Cardiac muscle cell (in vitro differentiated cells and primary cell): ENCODE measurements at regions not wholly inside any gene's neighbourhood (a gene's known extent, or its start where the extent isn't known, plus 50 kb on each side); places are given as distances from the start of the nearest gene placed in this dataset.
A peak's percentile ranks its signal among the peaks of the same experiment; 100 is the strongest.

ENCODE experiments used
- DNase-seq, 2 donors: peaks; one replicate each; pipeline versions ENCODE4 v3.0.0 to v3.0.0-alpha.2; 2010 to 2017; ENCODE audit warnings: low read depth in 1 of 2, low spot score in 1 of 2
- H3K27ac ChIP-seq: fragments of 200-600 bp; sonication (generic); 2 replicates; pipeline ENCODE4 v1.5.1; 2016
- H3K27me3 ChIP-seq: fragments of 200-600 bp; sonication (generic); 2 replicates; pipeline ENCODE4 v1.6.0; 2016; ENCODE audit warnings: control low read depth
- H3K36me3 ChIP-seq: fragments of 200-600 bp; sonication (generic); 2 replicates; pipeline ENCODE4 v1.5.1; 2016; ENCODE audit warnings: control low read depth
- H3K4me1 ChIP-seq: fragments of 200-600 bp; sonication (generic); 2 replicates; pipeline ENCODE4 v1.8.1; 2017; ENCODE audit warnings: low read depth, mild to moderate bottlenecking, mixed run types
- H3K4me3 ChIP-seq: fragments of 200-600 bp; sonication (generic); 2 replicates; pipeline ENCODE4 v1.5.1; 2016; ENCODE audit warnings: mild to moderate bottlenecking
- H3K9me3 ChIP-seq: fragments of 200-600 bp; sonication (generic); 2 replicates; pipeline ENCODE4 v1.5.1; 2017; ENCODE audit warnings: low read depth, mild to moderate bottlenecking, control low read depth
- TF ChIP-seq, protein P1 (sequence below): IDR thresholded peaks from 2 replicates; pipeline ENCODE4 v1.5.1; 2012; ENCODE audit warnings: low read depth, mild to moderate bottlenecking, low read length

GRCh38 chr6:71130277-71130676, 158.3 kb upstream of the OGFRL1 start:
- no peaks in the 10 kb centered on the region for H3K9me3 ChIP-seq
- no peaks in the 10 kb centered on the region for H3K27me3 ChIP-seq
- TF ChIP-seq, protein P1, sequence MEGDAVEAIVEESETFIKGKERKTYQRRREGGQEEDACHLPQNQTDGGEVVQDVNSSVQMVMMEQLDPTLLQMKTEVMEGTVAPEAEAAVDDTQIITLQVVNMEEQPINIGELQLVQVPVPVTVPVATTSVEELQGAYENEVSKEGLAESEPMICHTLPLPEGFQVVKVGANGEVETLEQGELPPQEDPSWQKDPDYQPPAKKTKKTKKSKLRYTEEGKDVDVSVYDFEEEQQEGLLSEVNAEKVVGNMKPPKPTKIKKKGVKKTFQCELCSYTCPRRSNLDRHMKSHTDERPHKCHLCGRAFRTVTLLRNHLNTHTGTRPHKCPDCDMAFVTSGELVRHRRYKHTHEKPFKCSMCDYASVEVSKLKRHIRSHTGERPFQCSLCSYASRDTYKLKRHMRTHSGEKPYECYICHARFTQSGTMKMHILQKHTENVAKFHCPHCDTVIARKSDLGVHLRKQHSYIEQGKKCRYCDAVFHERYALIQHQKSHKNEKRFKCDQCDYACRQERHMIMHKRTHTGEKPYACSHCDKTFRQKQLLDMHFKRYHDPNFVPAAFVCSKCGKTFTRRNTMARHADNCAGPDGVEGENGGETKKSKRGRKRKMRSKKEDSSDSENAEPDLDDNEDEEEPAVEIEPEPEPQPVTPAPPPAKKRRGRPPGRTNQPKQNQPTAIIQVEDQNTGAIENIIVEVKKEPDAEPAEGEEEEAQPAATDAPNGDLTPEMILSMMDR = no peak
- H3K36me3 ChIP-seq = no peaks in the 10 kb centered on the region
- H3K4me1 ChIP-seq = no peaks in the 10 kb centered on the region
- H3K4me3 ChIP-seq = no peak overlapping the region
- DNase-seq = no peak
- no peak overlapping the region for H3K27ac ChIP-seq

- no peak overlapping the region for H3K27ac ChIP-seq
- H3K9me3 ChIP-seq = no peaks in the 10 kb centered on the region
- H3K4me1 ChIP-seq = no peaks in the 10 kb centered on the region
- no peaks in the 10 kb centered on the region for H3K36me3 ChIP-seq
- no peak overlapping the region for H3K4me3 ChIP-seq
- no peak for DNase-seq
- TF ChIP-seq, protein P1 = no peak
- no peaks in the 10 kb centered on the region for H3K27me3 ChIP-seq
Measured at GRCh38 chr6:71134929-71135642, 153.5 kb upstream of the OGFRL1 start.

DNA sequence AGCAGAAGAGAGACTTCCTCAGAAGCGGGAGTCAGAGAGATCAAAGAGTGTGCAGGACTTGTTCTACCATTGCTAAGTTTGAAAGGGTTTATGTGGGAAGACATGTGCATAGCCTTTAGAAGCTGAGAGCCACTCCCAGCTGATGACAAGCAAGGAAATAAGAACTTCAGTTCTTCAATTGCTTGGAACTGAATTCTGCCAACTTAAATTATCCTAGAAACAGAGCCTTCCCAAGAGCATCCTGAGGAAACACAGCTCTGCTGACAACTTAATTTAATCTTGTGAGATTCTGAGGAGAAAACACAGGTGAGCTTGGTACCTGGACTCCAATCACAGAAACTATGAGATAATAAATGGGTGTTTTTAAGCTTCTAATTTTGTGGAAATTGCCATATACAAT, 150.6 kb upstream of the OGFRL1 start:
- H3K9me3 ChIP-seq = no peaks in the 10 kb centered on the region
- TF ChIP-seq, protein P1 = no peak
- no peaks in the 10 kb centered on the region for H3K27me3 ChIP-seq
- no peak overlapping the region for H3K4me3 ChIP-seq
- H3K27ac ChIP-seq = no peak overlapping the region
- DNase-seq = no peak
- no peaks in the 10 kb centered on the region for H3K36me3 ChIP-seq
- H3K4me1 ChIP-seq = no peaks in the 10 kb centered on the region

- no peak overlapping the region for H3K4me3 ChIP-seq
- no peaks in the 10 kb centered on the region for H3K27me3 ChIP-seq
- no peaks in the 10 kb centered on the region for H3K36me3 ChIP-seq
- H3K4me1 ChIP-seq = no peaks in the 10 kb centered on the region
- TF ChIP-seq, protein P1 = no peak
- H3K9me3 ChIP-seq = no peaks in the 10 kb centered on the region
- DNase-seq = no peak
- H3K27ac ChIP-seq = no peak overlapping the region
Measured at GRCh38 chr6:71138376-71138775, 150.2 kb upstream of the OGFRL1 start.

DNA sequence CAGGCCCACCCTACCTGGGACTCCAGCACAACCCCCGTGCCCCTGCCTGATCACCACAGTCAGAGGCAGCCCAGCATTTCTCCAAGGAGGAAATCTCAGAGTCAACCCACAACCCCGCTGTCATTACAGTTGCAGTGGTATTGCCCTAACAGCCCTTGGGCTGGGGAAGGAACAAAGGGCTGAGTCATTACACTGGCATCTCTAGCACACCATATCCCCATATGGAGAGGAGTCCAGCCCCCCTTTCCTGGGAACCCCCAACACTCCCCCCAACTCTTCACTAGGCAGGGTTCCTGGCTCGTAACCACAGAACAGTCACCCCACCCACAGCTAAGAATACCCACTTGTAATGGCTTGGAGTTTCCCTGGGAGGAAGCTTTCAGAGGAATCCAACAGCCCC, 149.4 kb upstream of the OGFRL1 start:
- no peaks in the 10 kb centered on the region for H3K4me1 ChIP-seq
- TF ChIP-seq, protein P1 = no peak
- H3K27ac ChIP-seq = no peak overlapping the region
- peak in 1 of 2 donors; percentile 48 for DNase-seq
- no peaks in the 10 kb centered on the region for H3K9me3 ChIP-seq
- H3K4me3 ChIP-seq = no peak overlapping the region
- H3K36me3 ChIP-seq = no peaks in the 10 kb centered on the region
- no peaks in the 10 kb centered on the region for H3K27me3 ChIP-seq
